ENCODE measurements at regions not wholly inside any gene's neighbourhood (a gene's known extent, or its start where the extent isn't known, plus 50 kb on each side); places are given as distances from the start of the nearest gene placed in this dataset.

GRCh38 chr13:40126306-40127085 lies 471.0 kb downstream of the COG6 start:
- H3K4me3 ChIP-seq (ENCODE audit: low read depth, low read length): no peak overlapping the region
- peak; percentile 52 for DNase-seq (ENCODE audit: low read depth)
- TF ChIP-seq CTCF (IDR thresholded peaks at IDR 0.05; ENCODE audit: insufficient read depth, low read depth, low read length, missing control alignments): no peak

- peak; percentile 33 for DNase-seq (ENCODE audit: low read depth)
- no peak overlapping the region for H3K4me3 ChIP-seq (ENCODE audit: low read depth, low read length)
- TF ChIP-seq CTCF (IDR thresholded peaks at IDR 0.05; ENCODE audit: insufficient read depth, low read depth, low read length, missing control alignments): no peak
Observed at GRCh38 chr13:40127476-40127875, 472.0 kb downstream of the COG6 start.

GRCh38 chr13:40127925-40128324 lies 472.5 kb downstream of the COG6 start:
- no peak overlapping the region for H3K4me3 ChIP-seq (ENCODE audit: low read depth, low read length)
- no peak for TF ChIP-seq CTCF (IDR thresholded peaks at IDR 0.05; ENCODE audit: insufficient read depth, low read depth, low read length, missing control alignments)
- DNase-seq (ENCODE audit: low read depth): no peak

GRCh38 chr13:40129467-40129866 lies 474.0 kb downstream of the COG6 start:
- DNase-seq (ENCODE audit: low read depth): no peak
- no peak for TF ChIP-seq CTCF (IDR thresholded peaks at IDR 0.05; ENCODE audit: insufficient read depth, low read depth, low read length, missing control alignments)
- no peak overlapping the region for H3K4me3 ChIP-seq (ENCODE audit: low read depth, low read length)

GRCh38 chr13:40130871-40131636 lies 475.6 kb downstream of the COG6 start:
- no peak overlapping the region for H3K4me3 ChIP-seq (ENCODE audit: low read depth, low read length)
- TF ChIP-seq CTCF (IDR thresholded peaks at IDR 0.05; ENCODE audit: insufficient read depth, low read depth, low read length, missing control alignments): no peak
- no peak for DNase-seq (ENCODE audit: low read depth)

GRCh38 chr13:40132249-40132648 lies 476.8 kb downstream of the COG6 start:
- no peak for DNase-seq (ENCODE audit: low read depth)
- H3K4me3 ChIP-seq (ENCODE audit: low read depth, low read length): no peak overlapping the region
- TF ChIP-seq CTCF (IDR thresholded peaks at IDR 0.05; ENCODE audit: insufficient read depth, low read depth, low read length, missing control alignments): no peak
